DND-41 (cell line): ENCODE measurements at regions not wholly inside any gene's neighbourhood (a gene's known extent, or its start where the extent isn't known, plus 50 kb on each side); places are given as distances from the start of the nearest gene placed in this dataset.

Experiments used
- CTCF ChIP-seq: IDR thresholded peaks from 2 replicates; pipeline ENCODE4 v1.5.1; 2012; ENCODE audit warnings: borderline replicate concordance, low read length, moderate library complexity, mild to moderate bottlenecking; ENCODE audit not compliant: poor library complexity, severe bottlenecking; ENCODE audit errors: extremely low read depth
- EZH2 ChIP-seq: IDR thresholded peaks from 3 replicates; pipeline ENCODE4 v1.6.1; 2012; ENCODE audit warnings: borderline replicate concordance, low read depth, mild to moderate bottlenecking, moderate library complexity, low read length, inconsistent platforms; ENCODE audit not compliant: severe bottlenecking

- TF ChIP-seq CTCF (no peak), EZH2 (no peak)
These were observed 170.2 kb upstream of the BET1 start for GRCh38 chr7:94174375-94174774.
